ENCODE measurements at regions not wholly inside any gene's neighbourhood (a gene's known extent, or its start where the extent isn't known, plus 50 kb on each side); places are given as distances from the start of the nearest gene placed in this dataset.

DNA sequence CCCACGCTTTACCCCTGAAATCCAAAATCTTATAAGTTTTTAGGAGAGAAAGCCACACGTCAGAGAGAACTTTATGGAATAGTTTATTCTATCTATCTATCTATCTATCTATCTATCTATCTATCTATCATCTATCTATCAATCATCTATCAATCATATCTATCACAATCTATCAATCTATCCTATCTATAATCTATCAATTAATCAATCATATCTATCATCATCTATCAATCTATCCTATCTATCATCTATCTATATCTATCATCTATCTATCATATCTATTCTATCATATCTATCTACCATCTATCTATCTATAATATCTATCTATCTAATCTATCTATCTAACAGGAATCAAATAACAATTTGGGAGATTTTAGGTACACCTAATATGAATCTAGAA lies 115.1 kb downstream of the FGF9 start:
- Histone ChIP-seq H3K27ac (ENCODE audit: low read depth, low read length) (no peak overlapping the region), H3K4me2 (ENCODE audit: insufficient read depth in 1 of 2, low read depth in 2 of 2, low read length in 2 of 2) (no peak overlapping the region), H3K23ac (ENCODE audit: insufficient read length) (no peak overlapping the region), H3K23me2 (ENCODE audit: low read depth, low read length) (no peaks in the 10 kb centered on the region), H3K9me3 (ENCODE audit: insufficient read depth in 2 of 2, low read depth in 1 of 2, low read length in 1 of 2) (no peaks in the 10 kb centered on the region), H4K5ac (ENCODE audit: insufficient read length, low read depth, low read length) (no peak overlapping the region), H3K36me3 (ENCODE audit: control insufficient read depth in 2 of 4, insufficient read depth in 4 of 4, low read length in 3 of 4) (no peaks in the 10 kb centered on the region), H4K20me1 (replicated peaks in 1 of 2; ENCODE audit: control insufficient read depth in 1 of 2, insufficient read depth in 2 of 2, low read length in 2 of 2) (no peaks in the 10 kb centered on the region), H4K8ac (ENCODE audit: extremely low read depth, insufficient read depth, low read length) (no peak overlapping the region), H3K9ac (replicated peaks in 1 of 4; ENCODE audit: extremely low read depth in 1 of 4, low read depth in 3 of 4, low read length in 3 of 4) (no peak overlapping the region), H3K4me3 (ENCODE audit: extremely low read depth in 1 of 4, insufficient read depth in 2 of 4, low read depth in 3 of 4, low read length in 4 of 4) (no peak overlapping the region), H2AFZ (ENCODE audit: low read length) (no peak overlapping the region), H2BK120ac (replicated peaks; ENCODE audit: low read depth, low read length) (no peak overlapping the region), H3K27me3 (replicated peaks in 1 of 4; ENCODE audit: control insufficient read depth in 3 of 4, extremely low read depth in 1 of 4, insufficient read depth in 3 of 4, low read length in 3 of 4) (no peaks in the 10 kb centered on the region), H3K79me1 (ENCODE audit: low read depth, low read length) (no peaks in the 10 kb centered on the region), H2BK20ac (ENCODE audit: low read length) (no peak overlapping the region), H2BK5ac (ENCODE audit: low read depth, low read length) (no peak overlapping the region), H2AK5ac (ENCODE audit: low read depth, low read length) (no peak overlapping the region), H3K14ac (ENCODE audit: insufficient read length) (no peak overlapping the region), H3K4me1 (replicated peaks in 1 of 4; ENCODE audit: control insufficient read depth in 3 of 4, insufficient read depth in 4 of 4, low read length in 3 of 4) (no peaks in the 10 kb centered on the region), H3K56ac (replicated peaks; ENCODE audit: insufficient read length, low read depth, low read length) (no peak overlapping the region), H3K18ac (ENCODE audit: extremely low read depth, low read length) (no peak overlapping the region), H3K4ac (replicated peaks; ENCODE audit: insufficient read length, low read depth, low read length) (no peak overlapping the region), H2BK12ac (ENCODE audit: low read depth, low read length) (no peak overlapping the region), H3K79me2 (ENCODE audit: control insufficient read depth in 1 of 2, insufficient read depth in 2 of 2, low read length in 2 of 2) (no peaks in the 10 kb centered on the region), H2BK15ac (ENCODE audit: low read length) (no peak overlapping the region), H4K91ac (replicated peaks; ENCODE audit: insufficient read length, low read length) (no peak overlapping the region)
- FAIRE-seq (no peak), DNase-seq (ENCODE audit: low read depth in 1 of 2, low spot score in 2 of 2) (no peak)
- 84% methylated on average over 2 of the region's 2 CpGs; no CpG with 5 or more reads in 1 of the 2 experiments for WGBS, 2 experiments (ENCODE audit: extremely low coverage in 1 of 2, insufficient coverage in 1 of 2, insufficient read length in 1 of 2, insufficient replicate concordance in 2 of 2, low coverage in 1 of 2, low lambda C conversion rate in 2 of 2, missing lambda C conversion rate in 1 of 2)
- POLR2A ChIA-PET (ENCODE audit: partially characterized antibody): no interaction called here
- CTCF ChIA-PET (ENCODE audit: partially characterized antibody): interaction anchor here (0.6 kb wide), 1 partner anchor 523 kb away, joined by 3 read pairs; no protein-coding TSS in a partner anchor
- TF ChIP-seq BACH1 (IDR thresholded peaks at IDR 0.05; ENCODE audit: low read length) (no peak), RFX5 (IDR thresholded peaks at IDR 0.05; ENCODE audit: borderline replicate concordance, low read depth, low read length) (no peak), CHD2 (IDR thresholded peaks at IDR 0.05; ENCODE audit: low read length) (no peak), GTF2F1 (IDR thresholded peaks at IDR 0.05; ENCODE audit: borderline replicate concordance, low read depth, low read length) (no peak), CREB1 (IDR thresholded peaks at IDR 0.05) (no peak), CEBPB (IDR thresholded peaks at IDR 0.05; ENCODE audit: low read depth, low read length) (no peak), JUND (IDR thresholded peaks at IDR 0.05; ENCODE audit: low read length) (no peak), RNF2 (IDR thresholded peaks at IDR 0.05; ENCODE audit: borderline replicate concordance, low read depth, low read length, missing control alignments, poor library complexity, severe bottlenecking) (no peak), TEAD4 (IDR thresholded peaks at IDR 0.05; ENCODE audit: low read depth, low read length) (no peak)
- TF ChIP-seq, protein P1, sequence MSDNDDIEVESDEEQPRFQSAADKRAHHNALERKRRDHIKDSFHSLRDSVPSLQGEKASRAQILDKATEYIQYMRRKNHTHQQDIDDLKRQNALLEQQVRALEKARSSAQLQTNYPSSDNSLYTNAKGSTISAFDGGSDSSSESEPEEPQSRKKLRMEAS (IDR thresholded peaks at IDR 0.05): no peak
- TF ChIP-seq, protein P2, sequence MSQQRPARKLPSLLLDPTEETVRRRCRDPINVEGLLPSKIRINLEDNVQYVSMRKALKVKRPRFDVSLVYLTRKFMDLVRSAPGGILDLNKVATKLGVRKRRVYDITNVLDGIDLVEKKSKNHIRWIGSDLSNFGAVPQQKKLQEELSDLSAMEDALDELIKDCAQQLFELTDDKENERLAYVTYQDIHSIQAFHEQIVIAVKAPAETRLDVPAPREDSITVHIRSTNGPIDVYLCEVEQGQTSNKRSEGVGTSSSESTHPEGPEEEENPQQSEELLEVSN (IDR thresholded peaks at IDR 0.05): no peak
